MM.1S (cell line): ENCODE measurements at regions not wholly inside any gene's neighbourhood (a gene's known extent, or its start where the extent isn't known, plus 50 kb on each side); places are given as distances from the start of the nearest gene placed in this dataset.

Source experiments
- CTCF ChIP-seq: fragments of 300-600 bp; sonication (generic); IDR thresholded peaks from 2 replicates; pipeline ENCODE4 v1.5.1; 2016; ENCODE audit warnings: antibody characterized with exemption, low read length, mixed read lengths
- EZH2 ChIP-seq: fragments of 300-600 bp; sonication (generic); optimal IDR thresholded peaks from 2 replicates; pipeline ENCODE3; 2017; ENCODE audit warnings: low read depth, mild to moderate bottlenecking, antibody characterized with exemption, low read length, mixed read lengths
- EZH2phosphoT487 ChIP-seq: fragments of 300-600 bp; sonication (generic); IDR thresholded peaks from 2 replicates; pipeline ENCODE4 v1.6.1; 2018; ENCODE audit warnings: antibody characterized with exemption, low read length

- TF ChIP-seq EZH2 (no peak), CTCF (no peak), EZH2phosphoT487 (no peak)
Observed at GRCh38 chr4:147286846-147287587, 193.9 kb upstream of the EDNRA start.
